GM19239 (cell line): ENCODE measurements at regions not wholly inside any gene's neighbourhood (a gene's known extent, or its start where the extent isn't known, plus 50 kb on each side); places are given as distances from the start of the nearest gene placed in this dataset.

Source experiments
- DNase-seq: peaks from one replicate; pipeline ENCODE4 v3.0.0; 2011; ENCODE audit warnings: low spot score; ENCODE audit not compliant: insufficient read length
- FAIRE-seq: peaks from 2 replicates; lab custom pipeline; 2011; peaks lifted over from hg19 to GRCh38; lab: Jason Lieb, UNC

- FAIRE-seq (no peak), DNase-seq (no peak)
Observed at GRCh38 chr20:48571949-48572847, 255.6 kb downstream of the PREX1 start.

DNA sequence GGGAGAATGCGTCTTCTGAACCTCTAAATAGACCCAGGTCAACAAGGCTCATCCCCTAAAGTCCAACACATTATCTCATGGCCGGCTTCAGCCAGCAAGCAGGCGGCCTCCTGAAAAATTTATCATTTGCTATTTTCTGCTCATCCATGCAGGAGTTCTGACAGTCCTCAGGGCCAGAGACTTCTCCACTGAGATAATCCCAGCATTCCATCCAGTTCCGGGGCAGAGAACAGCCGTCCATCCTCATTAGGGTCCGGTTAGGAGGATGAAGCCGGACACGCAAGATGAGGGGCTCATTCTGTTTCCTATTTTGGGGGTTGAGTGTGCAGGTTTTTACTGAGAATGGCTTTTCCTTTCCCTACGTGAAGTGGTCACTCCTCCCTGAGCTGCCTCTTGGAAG lies 258.1 kb downstream of the PREX1 start:
- FAIRE-seq (no peak), DNase-seq (no peak)

DNA sequence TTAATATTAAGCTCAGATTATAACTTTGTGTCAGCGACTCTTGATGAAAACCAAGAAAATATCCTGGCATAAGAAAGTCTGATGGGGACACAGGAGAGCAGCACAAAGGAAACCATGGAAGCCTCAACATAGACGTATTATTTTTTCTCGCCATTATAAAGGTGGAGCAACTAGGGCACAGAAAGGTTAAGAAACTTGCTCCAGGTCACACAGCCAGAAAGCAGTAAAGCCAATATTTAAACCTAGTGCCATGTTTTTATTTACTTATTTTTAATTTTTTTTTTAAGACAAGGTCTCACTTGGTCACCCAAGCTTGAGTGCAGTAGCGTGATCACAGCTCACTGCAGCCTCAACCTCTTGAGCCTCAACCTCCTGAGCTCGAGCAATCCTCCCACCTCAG lies 259.3 kb downstream of the PREX1 start:
- FAIRE-seq (no peak), DNase-seq (no peak)

- FAIRE-seq, result no peak
Observed at GRCh38 chr20:48567145-48567544, 260.7 kb downstream of the PREX1 start.

GRCh38 chr20:48564982-48565539 lies 262.7 kb downstream of the PREX1 start:
- DNase-seq, result no peak
- no peak for FAIRE-seq

More at GRCh38 chr20:48567145-48567544, 260.7 kb downstream of the PREX1 start:
- DNase-seq, result no peak

GRCh38 chr20:48563191-48563870 lies 264.5 kb downstream of the PREX1 start:
- FAIRE-seq (no peak), DNase-seq (no peak)

DNA sequence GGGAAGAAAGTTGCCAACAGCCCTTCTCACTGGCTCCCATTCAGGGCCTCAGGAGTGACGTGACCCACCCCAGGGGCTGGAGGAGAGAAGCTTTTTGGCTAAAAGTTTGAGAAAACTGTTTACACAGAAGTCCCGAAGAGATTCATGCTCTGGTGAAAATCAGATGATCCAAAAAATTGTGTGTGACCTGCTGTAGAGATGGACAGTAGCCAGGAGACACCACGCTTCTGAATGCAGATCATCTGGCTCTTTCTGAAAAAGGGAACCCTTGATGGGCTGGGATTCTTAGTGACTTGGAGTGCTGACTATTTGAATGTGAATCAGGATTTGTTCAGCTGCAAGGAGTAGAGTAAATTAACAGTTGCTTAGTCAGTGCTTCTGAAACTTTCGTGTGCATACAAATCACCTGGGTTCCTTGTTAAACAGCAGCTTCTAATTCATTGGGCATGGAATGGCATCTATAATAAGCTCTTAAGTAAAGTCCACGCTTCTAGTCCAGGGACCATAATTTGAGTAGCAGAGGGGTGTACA lies 265.1 kb downstream of the PREX1 start:
- no peak for DNase-seq
- FAIRE-seq, result no peak

GRCh38 chr20:48558906-48559305 lies 268.9 kb downstream of the PREX1 start:
- no peak for DNase-seq
- no peak for FAIRE-seq

DNA sequence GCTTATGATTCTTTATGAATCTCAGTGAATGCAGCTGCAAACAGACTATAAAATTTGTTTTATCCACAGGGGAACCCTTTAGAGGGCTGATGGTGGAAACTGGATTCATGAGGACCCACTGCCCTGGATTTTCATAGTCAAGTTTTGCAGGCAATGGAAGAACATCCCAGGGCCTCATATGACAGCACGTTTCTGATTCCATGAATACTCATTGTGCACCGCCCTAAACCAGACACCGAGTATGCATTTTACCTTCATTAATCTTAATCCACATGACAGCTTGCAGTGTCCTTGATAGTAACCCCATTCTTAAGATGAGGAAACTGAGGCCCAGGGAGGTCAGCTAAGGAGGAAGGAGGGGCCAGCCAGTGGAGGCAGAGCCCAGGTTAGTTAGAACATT lies 270.4 kb downstream of the PREX1 start:
- FAIRE-seq (no peak), DNase-seq (no peak)

GRCh38 chr20:48556956-48557355 lies 270.8 kb downstream of the PREX1 start:
- DNase-seq (no peak), FAIRE-seq (no peak)

GRCh38 chr20:48552550-48552949 lies 275.2 kb downstream of the PREX1 start:
- no peak for FAIRE-seq
- no peak for DNase-seq

GRCh38 chr20:48550814-48551213 lies 277.0 kb downstream of the PREX1 start:
- no peak for DNase-seq
- no peak for FAIRE-seq

DNA sequence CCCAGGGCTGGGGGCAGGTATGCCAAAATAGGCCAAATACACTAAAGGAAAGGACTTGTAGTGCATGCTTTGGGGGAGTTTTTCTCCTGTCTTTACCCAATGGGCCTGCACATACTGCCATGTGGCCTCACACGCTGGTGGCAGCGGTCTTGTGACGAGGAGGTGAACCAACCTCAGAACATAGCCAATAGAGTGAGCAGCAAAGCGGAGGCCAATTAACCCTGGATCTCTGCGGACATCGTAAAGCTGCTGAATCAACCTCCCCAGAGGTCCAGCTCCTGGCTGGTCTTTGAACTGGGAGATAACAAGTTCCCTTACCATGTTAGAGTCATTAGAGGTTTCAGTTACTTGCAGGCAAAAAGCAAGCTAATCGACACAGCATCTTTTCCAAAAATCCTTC lies 280.1 kb downstream of the PREX1 start:
- no peak for FAIRE-seq

DNA sequence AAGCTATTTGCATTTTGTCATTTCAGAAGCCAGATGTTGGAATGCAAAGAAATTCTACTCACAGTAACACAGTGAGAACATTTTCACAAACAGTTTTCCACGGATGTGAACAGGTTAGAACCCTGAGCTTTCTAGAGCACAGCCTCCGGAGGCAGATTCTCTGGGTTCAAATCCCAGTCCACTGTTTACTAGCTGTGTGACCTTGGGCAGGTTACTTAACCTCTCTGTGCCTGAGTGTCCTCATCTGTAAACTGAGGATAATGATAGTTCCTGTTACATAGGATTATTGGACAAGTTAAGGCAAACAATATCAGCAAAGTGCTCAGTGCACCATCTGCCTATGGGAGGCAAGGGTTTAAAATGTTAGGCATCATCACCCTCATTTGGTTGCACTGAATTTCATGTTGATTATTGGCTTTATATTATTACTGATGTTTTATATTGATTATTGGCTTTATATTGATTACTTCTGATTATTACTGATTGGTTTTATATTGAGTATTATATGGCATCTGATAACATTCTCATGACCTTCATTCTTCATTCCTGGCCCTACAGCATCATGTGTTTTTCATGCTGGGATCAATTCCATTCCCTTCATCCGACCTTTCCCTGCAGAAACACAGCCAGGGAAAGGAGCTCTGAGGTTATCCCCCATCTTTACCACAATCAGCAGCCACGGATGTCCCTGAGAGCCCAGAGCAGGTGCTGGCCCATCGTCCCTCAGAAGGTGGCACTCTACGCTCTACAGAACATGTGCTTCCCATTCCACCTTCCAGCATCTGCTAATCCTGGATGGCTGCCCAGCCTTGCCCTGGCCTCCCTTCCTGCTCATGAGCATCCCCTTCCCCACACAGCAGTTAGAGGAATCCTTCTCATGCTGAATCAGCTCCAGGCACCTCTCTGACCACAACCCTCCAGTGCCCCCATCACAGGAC lies 283.1 kb downstream of the PREX1 start:
- no peak for FAIRE-seq
- DNase-seq, result no peak

More for the DNA sequence above, 280.1 kb downstream of the PREX1 start:
- no peak for DNase-seq

DNA sequence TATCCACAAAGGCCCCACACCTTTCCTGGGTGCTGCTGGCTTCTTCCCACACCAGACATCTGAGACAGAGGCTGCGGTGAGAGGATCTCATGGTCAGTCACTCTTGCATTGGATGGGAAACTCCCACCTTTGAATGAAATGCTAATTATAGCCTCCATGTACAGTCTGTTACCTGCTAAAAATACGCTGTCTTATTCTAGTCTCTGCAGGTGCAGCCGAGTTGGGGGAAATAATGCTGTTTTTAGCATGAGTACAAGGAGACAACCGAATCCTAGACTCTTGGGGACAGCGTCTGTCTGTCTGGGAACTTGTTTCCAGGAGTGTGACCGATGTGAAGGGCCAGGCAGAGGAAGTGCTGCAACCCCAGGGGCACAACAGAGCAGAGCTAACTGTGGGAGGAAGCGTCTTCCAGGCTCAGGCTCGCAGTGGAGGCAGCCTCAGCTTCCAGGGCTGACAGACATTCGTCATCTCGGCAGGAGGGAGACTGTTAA lies 286.2 kb downstream of the PREX1 start:
- DNase-seq (no peak), FAIRE-seq (no peak)

GRCh38 chr20:48538856-48539255 lies 288.9 kb downstream of the PREX1 start:
- DNase-seq, result no peak
- FAIRE-seq, result no peak

DNA sequence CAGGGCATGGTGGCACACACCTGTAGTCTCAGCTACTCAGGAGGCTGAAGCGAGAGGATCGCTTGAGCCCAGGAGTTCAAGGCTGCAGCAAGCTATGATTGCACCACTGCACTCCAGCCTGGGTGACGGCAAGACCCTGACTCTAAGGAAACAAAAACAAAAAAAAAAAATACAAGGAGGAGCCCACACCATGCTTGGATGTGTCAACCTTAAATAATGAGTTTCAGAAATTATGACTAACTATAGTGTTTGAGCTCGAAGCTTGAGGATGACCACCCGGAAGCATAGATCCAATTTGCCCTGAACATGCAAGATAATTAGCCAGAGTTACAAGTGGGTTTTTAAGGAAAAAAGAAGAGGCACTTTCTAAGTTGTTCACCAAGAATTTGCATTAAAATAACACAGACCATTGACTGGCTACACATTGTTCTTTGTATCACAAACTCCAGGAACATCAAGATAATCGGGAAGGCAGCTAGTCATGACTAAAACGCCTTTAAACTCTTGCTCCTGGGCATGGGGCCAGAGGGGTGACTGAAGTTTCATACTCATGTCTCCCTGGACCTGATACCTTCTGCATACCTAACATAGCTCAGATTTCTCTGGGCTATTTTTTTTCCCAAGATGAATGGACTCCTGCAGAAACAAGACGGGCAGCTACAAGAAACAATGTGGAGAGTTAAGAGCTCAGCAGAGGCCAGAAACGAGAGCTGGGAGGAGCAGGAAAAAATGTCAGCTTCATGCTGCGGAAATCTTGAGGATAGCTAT lies 289.6 kb downstream of the PREX1 start:
- no peak for FAIRE-seq

GRCh38 chr20:48536206-48536605 lies 291.6 kb downstream of the PREX1 start:
- DNase-seq, result no peak
- no peak for FAIRE-seq

More for the DNA sequence above, 289.6 kb downstream of the PREX1 start:
- no peak for DNase-seq

- DNase-seq (no peak), FAIRE-seq (no peak)
Observed at GRCh38 chr20:48535556-48535955, 292.2 kb downstream of the PREX1 start.
